Fibroblast of the conjunctiva (primary cell): ENCODE measurements at regions not wholly inside any gene's neighbourhood (a gene's known extent, or its start where the extent isn't known, plus 50 kb on each side); places are given as distances from the start of the nearest gene placed in this dataset.

Experiments used
- DNase-seq: peaks from one replicate; pipeline ENCODE4 v3.0.0-alpha.2; 2010; ENCODE audit warnings: low read depth

GRCh38 chr16:80040413-80040812, 439.9 kb upstream of the MAF start:
- DNase-seq: no peak

- no peak for DNase-seq
These were observed 439.2 kb upstream of the MAF start for GRCh38 chr16:80039777-80040176.

- DNase-seq: no peak
These were observed 438.0 kb upstream of the MAF start for GRCh38 chr16:80038566-80038965.

- no peak for DNase-seq
These were observed 434.6 kb upstream of the MAF start for GRCh38 chr16:80034948-80035663.

- no peak for DNase-seq
These were observed 433.9 kb upstream of the MAF start for GRCh38 chr16:80034469-80034826.

- DNase-seq: no peak
These were observed 433.4 kb upstream of the MAF start for GRCh38 chr16:80033783-80034468.

- no peak for DNase-seq
These were observed 429.4 kb upstream of the MAF start for GRCh38 chr16:80029761-80030481.

- DNase-seq: no peak
These were observed 428.8 kb upstream of the MAF start for GRCh38 chr16:80029381-80029630.

GRCh38 chr16:80028581-80029380, 428.2 kb upstream of the MAF start:
- no peak for DNase-seq

- peak; percentile 9 for DNase-seq
These were observed 426.7 kb upstream of the MAF start for GRCh38 chr16:80027007-80027965.

GRCh38 chr16:80025236-80025635, 424.7 kb upstream of the MAF start:
- DNase-seq: no peak

GRCh38 chr16:80024443-80024842, 423.9 kb upstream of the MAF start:
- no peak for DNase-seq

- DNase-seq: no peak
These were observed 423.3 kb upstream of the MAF start for GRCh38 chr16:80023865-80024264.

GRCh38 chr16:80019395-80019794, 418.9 kb upstream of the MAF start:
- DNase-seq: no peak

- DNase-seq: no peak
These were observed 417.9 kb upstream of the MAF start for GRCh38 chr16:80018466-80018865.

GRCh38 chr16:80016731-80017326, 416.3 kb upstream of the MAF start:
- DNase-seq: no peak

- no peak for DNase-seq
These were observed 415.0 kb upstream of the MAF start for GRCh38 chr16:80015566-80015965.

GRCh38 chr16:80014241-80014939, 413.9 kb upstream of the MAF start:
- no peak for DNase-seq

GRCh38 chr16:80012586-80012985, 412.0 kb upstream of the MAF start:
- DNase-seq: no peak

GRCh38 chr16:80009971-80010659, 409.6 kb upstream of the MAF start:
- DNase-seq: no peak
